KMS-11 (cell line): ENCODE measurements at regions not wholly inside any gene's neighbourhood (a gene's known extent, or its start where the extent isn't known, plus 50 kb on each side); places are given as distances from the start of the nearest gene placed in this dataset.

Experiments
- H2AFZ ChIP-seq: fragments of 200-600 bp; sonication (generic); 2 replicates; pipeline ENCODE4 v1.6.1; 2016; ENCODE audit warnings: antibody characterized with exemption, mixed run types, low read depth
- H3K27ac ChIP-seq: fragments of 200-600 bp; sonication (generic); 2 replicates; pipeline ENCODE4 v1.6.1; 2016; ENCODE audit warnings: mild to moderate bottlenecking, mixed run types
- H3K27me3 ChIP-seq: fragments of 200-600 bp; sonication (generic); 2 replicates; pipeline ENCODE4 v1.6.1; 2017; ENCODE audit warnings: mild to moderate bottlenecking, low read depth, mixed run types, moderate library complexity; ENCODE audit not compliant: insufficient read depth
- H3K36me3 ChIP-seq: fragments of 200-600 bp; sonication (generic); 2 replicates; pipeline ENCODE4 v1.6.1; 2017; ENCODE audit warnings: mild to moderate bottlenecking, mixed run types; ENCODE audit not compliant: insufficient read depth
- H3K4me1 ChIP-seq: fragments of 200-600 bp; sonication (generic); 2 replicates; pipeline ENCODE4 v1.6.1; 2016; ENCODE audit warnings: mild to moderate bottlenecking, low read depth, mixed run types; ENCODE audit not compliant: poor library complexity, severe bottlenecking
- H3K4me2 ChIP-seq: fragments of 200-600 bp; sonication (generic); 2 replicates; pipeline ENCODE4 v1.7.0; 2016; ENCODE audit warnings: mild to moderate bottlenecking, mixed run types
- H3K4me3 ChIP-seq: fragments of 200-600 bp; sonication (generic); IDR thresholded peaks from 2 replicates; pipeline ENCODE4 v1.6.1; 2017; ENCODE audit warnings: low read depth, low read length, mixed read lengths; ENCODE audit not compliant: insufficient read depth
- H3K79me2 ChIP-seq: fragments of 200-600 bp; sonication (generic); 2 replicates; pipeline ENCODE4 v1.6.1; 2016; ENCODE audit warnings: low read depth, mixed run types; ENCODE audit not compliant: insufficient read depth
- H3K9ac ChIP-seq: fragments of 200-600 bp; sonication (generic); 2 replicates; pipeline ENCODE4 v1.6.1; 2016; ENCODE audit warnings: mild to moderate bottlenecking, mixed run types
- H4K20me1 ChIP-seq: fragments of 200-600 bp; sonication (generic); 2 replicates; pipeline ENCODE4 v1.6.1; 2016; ENCODE audit warnings: mild to moderate bottlenecking, mixed run types; ENCODE audit not compliant: insufficient read depth
- TF ChIP-seq, protein P1 (sequence below): fragments of 200-600 bp; sonication (generic); conservative IDR thresholded peaks from 2 replicates; pipeline ENCODE4 v1.6.1; 2017; ENCODE audit warnings: low read depth, mild to moderate bottlenecking, antibody characterized with exemption, low read length, moderate library complexity, mixed read lengths

DNA sequence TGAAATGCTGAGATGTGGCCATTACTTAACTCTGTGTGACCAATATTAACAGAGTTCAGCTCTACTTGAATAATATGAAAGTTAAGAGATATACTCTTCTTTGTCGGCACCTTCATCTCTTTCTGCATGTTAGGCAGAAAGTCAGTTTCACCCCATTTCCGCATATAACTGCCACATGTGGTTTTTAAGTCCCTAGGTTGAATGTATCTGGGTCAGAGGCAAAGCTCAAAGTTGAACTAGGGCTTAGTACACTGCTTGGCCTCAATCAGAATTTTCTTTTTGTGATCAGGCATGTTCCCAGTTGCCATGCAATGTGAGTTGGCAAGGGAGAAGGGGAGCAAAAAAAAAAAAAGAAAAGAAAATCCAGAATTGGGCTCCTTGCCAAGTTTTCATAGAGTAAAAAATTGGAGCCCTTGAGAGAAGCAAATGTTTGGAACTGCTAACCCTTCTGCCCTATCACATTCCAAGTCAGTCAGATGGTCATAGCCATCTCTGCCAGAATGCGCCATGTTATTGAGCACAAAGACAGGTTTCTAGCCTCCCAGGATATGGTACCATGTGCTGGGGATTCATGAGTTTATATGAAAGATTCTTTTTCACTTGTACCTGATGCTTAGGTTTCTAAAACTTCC lies 251.2 kb upstream of the RORB start:
- Histone ChIP-seq H3K4me1 (peaks cover 40% of the 10 kb centered on the region), H3K79me2 (no peaks in the 10 kb centered on the region), H3K27me3 (no peaks in the 10 kb centered on the region), H3K27ac (peak overlapping the region; percentile 86), H3K9ac (peak overlapping the region; percentile 53; the same call in 1 of the 2 replicates), H3K4me2 (peak overlapping the region; percentile 65), H3K36me3 (no peaks in the 10 kb centered on the region), H4K20me1 (no peaks in the 10 kb centered on the region), H2AFZ (peak overlapping the region; percentile 60), H3K4me3 (no peak overlapping the region)
- TF ChIP-seq, protein P1, sequence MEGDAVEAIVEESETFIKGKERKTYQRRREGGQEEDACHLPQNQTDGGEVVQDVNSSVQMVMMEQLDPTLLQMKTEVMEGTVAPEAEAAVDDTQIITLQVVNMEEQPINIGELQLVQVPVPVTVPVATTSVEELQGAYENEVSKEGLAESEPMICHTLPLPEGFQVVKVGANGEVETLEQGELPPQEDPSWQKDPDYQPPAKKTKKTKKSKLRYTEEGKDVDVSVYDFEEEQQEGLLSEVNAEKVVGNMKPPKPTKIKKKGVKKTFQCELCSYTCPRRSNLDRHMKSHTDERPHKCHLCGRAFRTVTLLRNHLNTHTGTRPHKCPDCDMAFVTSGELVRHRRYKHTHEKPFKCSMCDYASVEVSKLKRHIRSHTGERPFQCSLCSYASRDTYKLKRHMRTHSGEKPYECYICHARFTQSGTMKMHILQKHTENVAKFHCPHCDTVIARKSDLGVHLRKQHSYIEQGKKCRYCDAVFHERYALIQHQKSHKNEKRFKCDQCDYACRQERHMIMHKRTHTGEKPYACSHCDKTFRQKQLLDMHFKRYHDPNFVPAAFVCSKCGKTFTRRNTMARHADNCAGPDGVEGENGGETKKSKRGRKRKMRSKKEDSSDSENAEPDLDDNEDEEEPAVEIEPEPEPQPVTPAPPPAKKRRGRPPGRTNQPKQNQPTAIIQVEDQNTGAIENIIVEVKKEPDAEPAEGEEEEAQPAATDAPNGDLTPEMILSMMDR, result no peak

DNA sequence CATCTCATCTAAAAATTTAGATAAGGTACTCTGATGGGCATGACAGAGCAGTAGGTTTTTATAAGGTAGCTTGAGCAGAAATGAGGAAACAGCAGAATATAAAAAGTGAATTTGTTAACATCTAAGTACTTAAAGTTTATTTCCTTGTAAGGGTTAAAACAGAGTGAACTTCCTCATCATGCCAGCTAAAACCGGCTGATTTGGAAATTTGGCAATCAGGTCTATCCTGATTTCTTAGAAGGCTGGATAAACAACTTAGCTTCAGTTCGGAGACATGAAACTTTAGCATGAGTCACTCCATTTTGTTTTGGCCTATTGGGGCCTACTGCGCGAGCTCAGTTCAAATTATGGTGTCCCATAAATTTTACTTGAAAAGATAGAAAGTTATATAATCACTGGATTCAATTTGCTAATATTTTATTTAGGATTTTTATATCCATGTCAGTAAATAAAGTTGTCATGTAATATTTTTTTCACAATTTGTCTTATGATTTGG lies 241.6 kb upstream of the RORB start:
- Histone ChIP-seq H3K4me1 (no peaks in the 10 kb centered on the region), H3K4me3 (no peak overlapping the region), H3K27ac (no peak overlapping the region), H3K4me2 (no peak overlapping the region), H3K27me3 (no peaks in the 10 kb centered on the region), H3K36me3 (peaks cover 3% of the 10 kb centered on the region; the same call in 1 of the 2 replicates), H3K79me2 (no peaks in the 10 kb centered on the region), H4K20me1 (no peaks in the 10 kb centered on the region), H3K9ac (no peak overlapping the region), H2AFZ (no peak overlapping the region)
- TF ChIP-seq, protein P1, result no peak

DNA sequence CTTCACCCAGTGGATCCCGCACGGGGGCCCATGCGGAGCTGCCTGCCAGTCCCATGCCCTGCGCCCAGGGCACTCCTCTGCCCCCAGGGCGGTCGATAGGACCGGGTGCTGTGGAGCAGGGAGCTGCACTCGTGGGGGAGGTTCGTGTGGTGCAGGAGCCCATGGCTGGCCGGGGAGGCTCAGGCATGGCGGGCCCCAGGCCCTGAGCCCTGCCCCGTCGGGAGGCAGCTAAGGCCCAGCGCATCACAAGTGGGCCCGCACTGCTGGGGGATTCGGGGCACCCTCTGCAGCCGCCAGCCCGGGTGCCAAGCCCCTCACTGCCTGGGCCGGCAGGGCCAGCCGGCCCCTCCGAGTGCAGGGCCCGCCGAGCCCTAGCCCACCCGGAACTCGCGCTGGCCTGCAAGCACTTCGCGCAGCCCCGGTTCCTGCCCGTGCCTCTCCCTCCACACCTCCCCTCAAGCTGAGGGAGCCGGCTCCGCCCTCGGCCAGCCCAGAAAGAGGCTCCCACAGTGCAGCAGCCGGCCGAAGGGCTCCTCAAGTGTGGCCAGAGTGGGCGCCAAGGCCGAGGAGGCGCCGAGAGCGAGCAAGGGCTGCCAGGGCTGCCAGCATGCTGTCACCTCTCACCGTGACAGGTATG lies 221.1 kb upstream of the RORB start:
- H4K20me1 ChIP-seq, result no peaks in the 10 kb centered on the region
- no peak overlapping the region for H3K9ac ChIP-seq
- H2AFZ ChIP-seq, result 0 out of 2 replicates have a peak overlapping the region, but pooled peaks have one; percentile 3
- peak overlapping the region; percentile 67; the same call in 1 of the 2 replicates for H3K27ac ChIP-seq
- TF ChIP-seq, protein P1, result no peak
- peak overlapping the region; percentile 40; the same call in 1 of the 2 replicates for H3K4me2 ChIP-seq
- no peak overlapping the region for H3K4me3 ChIP-seq
- no peaks in the 10 kb centered on the region for H3K27me3 ChIP-seq
- no peaks in the 10 kb centered on the region for H3K36me3 ChIP-seq
- peaks cover 39% of the 10 kb centered on the region for H3K4me1 ChIP-seq
- H3K79me2 ChIP-seq, result no peaks in the 10 kb centered on the region

DNA sequence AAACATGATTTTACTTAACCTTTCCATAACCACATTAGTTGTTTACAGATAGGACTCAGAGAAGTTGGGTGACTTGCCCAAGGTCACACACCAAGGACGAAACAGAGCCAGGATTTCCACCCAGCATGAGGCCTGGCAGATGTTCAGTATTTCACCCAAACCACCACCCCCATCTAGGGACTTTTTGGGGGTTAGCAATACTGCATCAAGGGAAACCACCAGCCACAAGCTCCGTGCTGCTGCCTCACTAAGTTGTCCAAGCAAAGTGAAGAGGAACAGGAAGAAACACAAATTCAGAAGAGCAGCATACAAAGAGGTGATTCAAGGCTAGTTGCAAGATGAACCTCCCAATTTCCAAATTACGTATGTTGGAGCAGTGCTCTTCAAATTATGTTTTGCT lies 219.6 kb upstream of the RORB start:
- TF ChIP-seq, protein P1, result 0 out of 2 replicates have a peak, but pooled peaks have one; percentile 31
- Histone ChIP-seq H2AFZ (no peak overlapping the region), H3K36me3 (no peaks in the 10 kb centered on the region), H3K9ac (no peak overlapping the region; the same call in 1 of the 2 replicates), H3K4me1 (peaks cover 54% of the 10 kb centered on the region), H3K4me2 (peak overlapping the region; percentile 40), H3K4me3 (no peak overlapping the region), H3K27me3 (no peaks in the 10 kb centered on the region), H3K27ac (peak overlapping the region; percentile 67), H4K20me1 (no peaks in the 10 kb centered on the region), H3K79me2 (no peaks in the 10 kb centered on the region)
